HPDE6-E6E7 (cell line): ENCODE measurements at regions not wholly inside any gene's neighbourhood (a gene's known extent, or its start where the extent isn't known, plus 50 kb on each side); places are given as distances from the start of the nearest gene placed in this dataset.
"Not testable (repeated sequence)": the region's sequence is repeated elsewhere in the genome, so short reads cannot be mapped to it uniquely, and the experiment has no call there.

Experiments used
- DNase-seq: peaks from one replicate; pipeline ENCODE4 v3.0.0; 2011; ENCODE audit warnings: missing footprints; ENCODE audit errors: extremely low spot score

DNA sequence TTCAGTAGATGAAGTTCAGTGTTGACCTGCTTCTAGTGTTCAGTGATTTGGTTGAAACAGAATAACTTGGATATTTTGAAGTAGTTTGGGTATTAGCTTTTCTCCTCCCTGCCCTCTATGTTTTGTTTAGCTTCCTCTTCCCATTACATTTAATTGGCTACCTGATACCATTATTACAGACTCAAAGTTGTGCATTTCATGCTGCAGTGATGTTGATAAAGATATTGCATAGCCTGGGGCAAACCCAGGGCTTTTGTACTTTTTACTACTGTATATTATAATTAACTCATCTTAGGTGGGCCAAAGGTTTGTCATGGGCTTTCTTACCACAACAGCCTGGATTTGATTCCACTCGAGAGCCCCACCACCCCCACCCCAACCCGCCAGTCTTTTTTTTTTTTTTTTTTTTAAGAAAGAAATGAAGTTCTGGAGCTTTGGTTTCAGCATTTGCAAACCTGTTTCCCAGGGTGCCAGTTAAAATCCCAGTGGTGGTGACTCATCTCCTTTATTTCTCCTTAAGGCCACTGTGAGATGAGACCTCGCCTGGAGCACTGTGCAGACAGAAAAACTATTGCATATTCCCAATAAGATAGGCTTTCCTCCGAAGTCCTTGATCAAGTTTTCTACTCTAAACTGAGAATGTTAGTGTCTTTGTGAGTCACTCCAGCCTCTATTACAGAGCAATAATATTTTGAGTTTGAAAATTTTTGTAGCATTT is 393.7 kb upstream of the FANCL start:
- no peak for DNase-seq

DNA sequence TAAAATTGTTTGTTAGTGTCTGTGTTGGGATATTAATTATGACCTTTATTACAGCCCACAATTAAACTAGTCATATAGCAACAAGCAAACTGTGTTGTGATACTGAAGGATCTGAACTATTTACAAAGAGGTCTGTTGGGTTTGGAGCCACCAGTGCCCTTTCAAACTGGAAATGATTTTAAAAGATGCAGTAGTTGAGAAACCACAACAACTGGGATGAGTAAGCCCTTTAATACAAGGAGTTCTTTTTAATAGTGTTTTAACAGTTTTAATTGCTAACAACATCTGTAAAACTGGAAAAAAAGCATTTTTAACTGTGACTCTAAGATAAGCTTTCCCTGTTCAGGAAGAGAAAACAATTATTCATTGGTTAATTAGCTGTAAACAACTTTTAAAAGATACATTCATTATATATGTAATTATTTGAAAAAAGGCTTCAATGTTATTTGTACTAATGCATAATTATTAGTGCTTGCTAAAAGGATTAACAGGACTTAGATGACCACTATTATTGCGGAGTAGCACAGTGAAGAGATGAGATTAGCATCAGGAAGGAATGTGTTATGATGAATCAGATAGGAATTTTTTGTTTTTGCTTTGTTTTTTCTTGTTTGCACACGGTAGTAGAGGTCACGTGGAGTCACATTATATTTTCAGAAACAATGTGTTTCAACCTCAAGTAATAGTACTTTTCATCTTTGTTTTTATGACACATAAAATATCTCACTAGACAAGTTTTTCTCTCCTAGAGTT is 392.7 kb upstream of the FANCL start:
- peak; percentile 22 for DNase-seq

DNA sequence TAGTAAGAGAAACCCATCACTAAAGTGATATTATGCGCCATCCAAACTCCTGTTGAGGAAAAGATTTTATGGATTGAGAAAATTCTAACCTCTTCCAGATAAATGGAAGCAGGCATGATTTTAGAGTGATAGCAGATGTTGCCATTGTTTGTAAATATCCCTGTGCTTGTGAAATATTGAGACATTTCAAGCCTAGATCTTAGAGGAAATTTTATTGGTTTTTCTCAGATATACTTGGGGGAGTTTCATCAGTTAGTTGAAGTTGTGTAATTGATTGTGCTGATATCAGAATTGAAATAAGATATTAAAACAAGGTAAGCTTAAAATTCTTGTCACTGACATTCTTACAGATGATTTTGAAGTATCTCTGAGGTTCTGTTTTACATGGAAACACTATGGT is 390.9 kb upstream of the FANCL start:
- DNase-seq, result no peak

DNA sequence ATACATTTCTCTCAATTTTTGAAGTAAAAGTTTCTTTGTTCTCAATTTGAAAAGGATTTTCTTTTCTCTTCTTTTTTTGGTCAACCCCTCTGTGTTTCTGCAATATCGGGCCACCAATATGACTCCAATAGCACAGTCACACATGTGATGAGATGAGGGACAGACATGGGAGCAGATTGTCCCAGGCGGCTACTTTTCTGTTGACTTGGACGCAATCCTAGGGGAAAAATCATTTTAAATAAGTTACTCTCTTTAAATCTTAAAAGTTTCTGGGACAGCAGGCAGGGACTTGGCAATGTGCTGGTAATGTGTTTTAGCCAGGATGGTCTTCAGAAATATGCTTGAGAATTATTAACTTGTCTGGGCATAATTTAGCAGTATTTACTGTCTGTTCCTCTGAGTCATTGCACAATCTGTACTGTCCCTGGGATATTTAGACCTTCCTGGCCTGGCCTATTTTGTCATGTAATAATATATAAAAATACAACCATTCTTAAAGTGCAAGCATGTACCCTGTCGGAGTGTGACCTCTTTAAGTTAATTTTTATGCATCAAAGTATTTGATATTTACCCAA is 388.5 kb upstream of the FANCL start:
- no peak for DNase-seq

DNA sequence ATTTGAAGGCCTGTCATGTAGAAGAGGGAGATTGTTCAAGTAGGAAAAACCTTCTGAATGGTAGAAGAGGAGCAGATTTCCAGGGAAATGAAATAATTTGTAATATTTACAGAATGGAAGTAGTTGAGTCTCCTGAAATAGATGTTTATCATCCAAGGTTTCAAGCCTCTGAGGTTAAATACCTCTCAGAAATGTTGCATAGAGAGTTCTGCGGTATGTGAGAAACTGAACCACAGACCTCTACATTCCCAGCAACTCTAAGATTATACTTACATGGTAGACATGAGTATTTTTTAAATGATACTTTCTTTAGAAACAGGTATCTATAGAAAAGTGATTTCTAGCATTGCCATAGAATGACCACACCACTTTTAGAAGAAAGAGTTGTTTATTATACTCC is 379.8 kb upstream of the FANCL start:
- DNase-seq, result no peak

DNA sequence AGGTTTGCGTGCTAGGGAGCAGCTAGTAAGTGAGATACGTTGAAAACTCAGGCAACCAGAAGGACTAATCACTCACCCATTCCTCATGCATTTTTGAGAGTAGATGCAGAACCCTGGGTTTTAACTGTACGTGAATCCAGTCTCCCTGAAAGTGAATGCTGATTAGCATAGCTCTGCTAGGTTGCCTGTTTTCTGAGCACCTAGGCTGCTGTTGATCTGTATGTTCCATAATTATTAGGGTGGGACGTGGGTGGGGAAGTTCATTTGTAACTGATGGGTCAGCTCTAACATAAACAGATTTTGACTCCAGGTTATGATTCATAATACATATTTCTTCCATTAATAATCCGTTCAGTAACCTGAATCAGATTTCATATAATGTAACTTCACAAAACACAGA is 379.0 kb upstream of the FANCL start:
- peak; percentile 29 for DNase-seq

DNA sequence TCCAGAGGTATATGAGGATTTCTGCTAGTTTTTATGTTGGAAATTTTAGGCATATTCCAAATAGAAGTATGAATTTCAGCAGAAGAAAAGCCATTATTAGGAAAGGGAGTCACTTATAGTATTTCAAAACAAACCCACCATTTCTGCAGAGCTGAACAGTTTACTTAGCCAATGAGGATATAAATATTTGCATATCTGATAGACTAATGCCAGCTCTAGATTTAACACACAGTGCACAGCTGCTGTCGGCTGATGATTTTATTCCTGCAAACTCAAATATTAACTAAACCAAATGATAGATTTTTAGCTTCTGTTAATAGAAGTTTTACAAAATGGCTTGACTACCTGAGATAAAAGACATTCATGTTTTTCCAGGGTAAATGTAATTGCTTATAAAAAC is 375.8 kb upstream of the FANCL start:
- no peak for DNase-seq

DNA sequence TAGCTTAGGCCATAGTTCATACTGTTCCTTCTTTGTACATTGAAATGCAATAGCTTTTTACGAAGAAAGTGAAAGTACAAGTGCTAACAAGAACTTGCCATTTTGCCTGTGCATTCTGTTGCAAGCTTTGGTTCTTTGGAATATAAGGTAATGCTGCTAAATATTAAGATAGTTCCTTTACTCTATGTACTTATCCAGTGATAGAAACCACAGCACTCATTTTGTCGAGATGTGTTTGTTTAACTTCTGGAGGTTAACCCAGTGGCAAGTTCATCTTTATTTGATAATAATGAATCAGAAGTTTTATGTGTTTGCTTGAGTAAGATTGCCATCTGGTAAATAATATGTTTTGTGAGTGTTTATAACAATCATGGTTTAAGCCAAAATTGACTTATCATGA is 373.1 kb upstream of the FANCL start:
- DNase-seq, result no peak

DNA sequence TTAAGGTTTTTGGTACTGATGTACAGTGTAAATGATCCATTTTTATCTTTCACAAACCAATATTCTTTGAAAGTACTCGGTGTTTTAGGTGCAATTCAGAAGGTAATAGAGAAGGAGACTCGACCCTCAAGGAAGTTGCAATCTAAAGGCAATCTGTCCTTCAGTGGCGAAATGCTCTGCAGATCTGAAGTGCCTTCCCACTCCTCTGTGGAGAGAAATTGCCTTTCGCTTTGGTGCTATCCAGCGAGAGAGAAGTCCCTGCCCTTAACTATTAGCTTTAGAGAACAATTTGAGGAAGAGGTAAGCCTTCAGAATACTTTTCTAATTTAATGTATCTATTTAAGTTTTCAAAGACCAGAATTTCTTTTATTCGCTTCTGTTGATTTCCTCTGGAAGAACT is 371.8 kb upstream of the FANCL start:
- DNase-seq, result no peak

DNA sequence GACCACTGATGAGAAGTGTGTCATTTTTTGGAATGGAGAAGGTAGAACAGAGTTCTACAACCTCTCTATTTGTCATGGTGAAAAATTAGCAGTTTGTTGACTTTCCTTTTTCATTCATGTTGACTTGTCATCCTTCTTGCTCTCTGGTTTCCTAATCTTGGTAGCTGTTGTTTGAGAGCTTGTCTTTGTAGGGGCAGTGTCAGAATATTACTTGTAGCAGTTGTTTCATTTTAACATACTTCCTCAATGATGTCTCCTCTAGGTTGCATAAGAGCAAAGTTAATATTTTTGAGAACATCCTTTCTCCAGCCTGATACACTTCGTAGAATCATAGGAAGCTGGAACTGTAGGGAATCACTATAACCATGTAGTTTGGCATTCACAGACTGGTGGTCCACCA is 368.2 kb upstream of the FANCL start:
- no peak for DNase-seq

DNA sequence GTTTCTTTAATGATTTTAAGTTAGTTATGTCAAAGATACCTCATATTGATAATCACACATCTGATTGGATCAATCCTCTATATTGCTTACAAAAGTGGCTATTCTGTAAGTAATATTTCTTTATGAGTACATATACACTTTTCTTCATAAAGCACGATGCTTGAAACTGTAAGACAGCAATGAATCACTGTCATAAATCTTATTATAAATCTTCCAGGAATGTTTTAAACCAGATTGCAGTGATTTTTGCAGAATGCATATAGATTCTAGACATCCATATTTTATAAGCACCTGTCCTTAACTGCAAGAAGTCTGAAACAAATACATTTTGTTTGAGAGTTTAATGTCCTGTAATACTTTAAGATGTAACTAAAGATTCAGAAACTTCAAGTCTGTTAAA is 367.0 kb upstream of the FANCL start:
- no peak for DNase-seq

DNA sequence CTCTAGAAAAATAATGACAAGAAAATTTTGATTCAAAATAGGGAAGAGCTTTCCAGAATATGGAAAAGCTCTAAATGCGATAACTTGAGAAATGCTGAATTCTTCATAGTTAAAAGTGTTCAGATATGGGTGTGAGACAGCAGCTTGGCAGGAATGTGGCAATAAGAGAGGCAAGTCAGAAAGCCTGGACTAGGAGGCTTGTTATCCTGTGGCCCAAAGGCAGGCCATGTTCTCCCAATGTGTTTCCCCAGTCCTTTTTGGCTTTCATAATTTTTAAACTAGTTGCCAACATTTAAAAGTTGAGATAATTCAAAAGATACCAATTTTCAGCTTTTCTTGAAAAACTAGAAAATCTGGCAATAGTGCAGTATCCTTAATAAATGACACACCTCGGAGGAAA is 366.3 kb upstream of the FANCL start:
- DNase-seq, result no peak

DNA sequence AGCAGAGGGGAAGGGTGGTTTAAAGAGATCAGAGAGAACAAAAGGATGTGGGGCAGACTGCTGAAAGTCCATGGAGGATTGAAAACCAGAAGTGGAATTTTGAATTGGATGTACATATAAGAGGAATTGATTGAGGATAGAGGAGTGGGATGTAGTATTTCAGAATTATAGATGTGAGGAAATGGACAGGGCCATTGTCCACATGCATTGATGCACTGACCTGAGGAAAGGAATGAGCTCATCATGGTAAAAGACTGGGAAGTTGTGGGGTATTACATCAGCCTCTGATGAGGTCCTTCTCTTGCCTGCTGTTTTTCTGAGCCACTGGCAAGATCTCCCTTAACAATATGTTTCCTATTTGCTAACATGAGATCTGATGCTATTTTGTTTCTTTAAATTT is 365.7 kb upstream of the FANCL start:
- no peak for DNase-seq

DNA sequence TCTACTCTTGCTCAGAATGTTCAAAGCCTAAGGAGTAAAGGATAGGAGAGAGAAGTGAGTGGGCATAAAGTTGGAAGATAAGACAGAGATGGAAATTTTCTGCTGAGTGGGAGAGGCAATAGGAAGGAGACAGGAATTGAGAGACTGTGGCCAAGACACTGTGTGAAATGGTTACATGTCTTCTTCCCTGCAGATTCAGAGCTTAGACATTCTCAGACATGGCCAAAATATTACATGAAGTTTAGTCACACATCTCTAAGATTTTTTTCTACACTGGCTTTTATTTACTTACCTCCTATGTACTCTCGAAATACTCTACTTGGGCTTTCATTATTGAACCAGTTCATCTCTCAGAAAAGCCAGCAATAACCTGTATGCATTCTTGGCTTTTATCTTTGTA is 363.0 kb upstream of the FANCL start:
- DNase-seq, result no peak

DNA sequence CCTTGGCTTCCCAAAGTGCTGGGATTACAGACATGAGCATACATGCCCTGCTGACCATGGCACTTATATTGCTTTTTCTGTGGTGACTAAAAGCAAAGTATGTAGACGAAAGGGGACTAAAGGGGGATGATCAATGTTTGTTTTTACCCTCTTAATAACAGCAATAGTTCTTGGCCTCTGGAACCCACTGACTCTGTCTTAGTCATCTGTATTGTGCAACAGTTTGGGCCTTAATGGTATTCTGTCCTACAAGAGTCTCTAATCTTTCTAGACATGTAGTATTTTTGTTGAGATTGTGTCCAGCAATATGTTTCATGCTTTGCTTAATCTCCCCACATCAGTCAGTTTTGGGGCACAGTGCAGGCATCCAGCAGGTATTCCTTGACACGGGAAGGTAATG is 359.9 kb upstream of the FANCL start:
- DNase-seq, result peak; percentile 20

DNA sequence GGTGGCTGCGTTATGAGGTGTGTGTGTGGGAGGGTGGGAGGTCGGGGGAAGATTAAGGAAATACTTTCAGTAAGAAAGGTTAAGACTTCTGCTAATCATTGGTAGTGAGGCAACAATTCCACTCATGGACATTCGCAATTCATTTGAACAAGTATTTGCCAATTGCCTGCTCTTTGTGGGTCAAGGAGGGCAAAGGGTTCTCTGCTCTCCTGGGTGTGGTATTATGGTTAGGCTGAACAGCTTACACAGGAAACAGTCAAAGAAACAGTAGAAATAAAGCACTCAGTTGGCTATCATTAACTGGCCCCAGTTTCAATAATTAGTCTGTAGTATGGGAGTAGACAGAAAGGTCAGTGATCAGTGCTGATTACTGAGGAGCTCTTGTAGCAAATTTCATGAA is 357.0 kb upstream of the FANCL start:
- no peak for DNase-seq

DNA sequence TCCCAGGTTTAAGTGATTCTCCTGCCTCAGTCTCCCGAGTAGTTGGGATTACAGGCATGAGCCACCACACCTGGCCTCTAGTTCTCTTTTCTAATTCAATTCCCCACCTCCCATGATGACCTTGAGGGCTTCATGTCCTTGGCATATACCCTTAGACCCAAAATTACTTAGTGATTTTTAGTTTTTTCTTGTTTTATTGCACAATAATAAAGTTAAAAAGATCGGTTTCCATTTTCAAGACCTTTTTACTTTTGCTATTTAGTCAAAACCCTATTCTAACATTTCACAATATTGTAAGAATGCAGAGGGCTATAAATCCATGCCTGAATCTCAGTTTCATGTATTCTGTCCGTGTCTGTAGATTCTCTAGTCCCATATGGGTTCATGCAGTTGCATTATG is 354.6 kb upstream of the FANCL start:
- DNase-seq, result no peak

DNA sequence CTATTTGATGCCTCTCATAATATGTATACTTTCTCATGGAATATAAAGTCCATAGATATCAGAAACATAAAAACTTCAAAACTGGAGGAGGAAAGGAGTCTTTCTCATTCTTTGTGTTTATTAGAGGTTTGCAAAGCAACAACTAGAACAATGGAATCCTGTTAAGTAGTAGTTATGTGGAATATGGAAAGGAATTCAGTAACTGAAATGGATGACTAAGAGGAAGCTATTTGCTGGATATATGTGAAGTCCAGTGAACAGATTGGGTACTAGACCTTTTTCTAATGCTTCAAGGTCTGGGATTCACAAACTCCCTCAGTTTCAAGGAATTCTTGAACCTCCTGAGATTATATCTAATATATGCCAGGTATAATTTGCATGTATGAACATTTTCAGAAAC is 353.6 kb upstream of the FANCL start:
- DNase-seq, result peak; percentile 10

DNA sequence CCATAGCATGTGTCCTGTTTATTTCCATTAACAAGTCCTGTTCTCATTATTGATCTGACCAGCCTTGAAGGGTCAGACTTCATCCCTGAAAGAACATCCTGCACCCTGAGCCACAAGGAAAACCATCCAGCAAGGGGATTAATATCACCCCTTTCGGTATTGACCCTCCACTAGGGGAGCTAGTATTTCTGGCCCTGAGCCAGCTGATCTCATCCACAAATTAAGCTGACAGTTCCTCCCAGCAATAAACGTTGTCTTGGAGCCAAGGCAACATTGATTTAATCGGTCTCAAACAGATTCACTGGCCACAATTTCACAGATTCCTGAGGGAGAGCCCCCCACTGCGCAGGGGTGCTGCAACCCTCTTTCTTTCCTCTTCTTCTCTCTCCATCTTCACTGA is 353.1 kb upstream of the FANCL start:
- peak; percentile 5 for DNase-seq

DNA sequence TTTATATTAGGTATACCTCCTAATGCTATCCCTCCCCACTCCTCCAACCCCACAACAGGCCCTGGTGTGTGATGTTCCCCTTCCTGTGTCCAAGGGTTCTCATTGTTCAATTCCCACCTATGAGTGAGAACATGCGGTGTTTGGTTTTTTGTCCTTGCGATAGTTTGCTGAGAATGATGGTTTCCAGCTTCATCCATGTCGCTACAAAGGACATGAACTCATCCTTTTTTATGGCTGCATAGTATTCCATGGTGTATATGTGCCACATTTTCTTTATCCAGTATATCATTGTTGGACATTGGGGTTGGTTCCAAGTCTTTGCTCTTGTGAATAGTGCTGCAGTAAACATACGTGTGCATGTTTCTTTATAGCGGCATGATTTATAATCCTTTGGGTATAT is 345.1 kb upstream of the FANCL start:
- DNase-seq, result not testable (repeated sequence)

DNA sequence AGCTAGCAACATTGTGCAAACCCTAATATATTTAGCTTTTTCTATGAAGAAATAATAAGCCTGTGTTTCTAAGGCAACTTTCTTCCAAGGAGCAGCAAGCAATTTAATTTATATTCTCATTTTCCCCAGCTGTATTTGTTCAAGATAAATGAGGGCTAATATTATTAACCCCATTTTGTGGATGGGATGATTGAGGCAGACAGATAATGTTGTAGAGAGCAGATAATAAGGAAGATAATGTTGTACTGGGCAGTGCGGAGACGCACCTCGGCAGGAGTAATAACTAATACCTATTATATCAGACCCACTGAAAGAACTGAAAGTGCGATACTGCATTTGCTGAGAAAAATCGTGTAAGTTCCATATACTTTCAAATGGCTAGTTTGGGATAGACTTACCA is 344.1 kb upstream of the FANCL start:
- no peak for DNase-seq

DNA sequence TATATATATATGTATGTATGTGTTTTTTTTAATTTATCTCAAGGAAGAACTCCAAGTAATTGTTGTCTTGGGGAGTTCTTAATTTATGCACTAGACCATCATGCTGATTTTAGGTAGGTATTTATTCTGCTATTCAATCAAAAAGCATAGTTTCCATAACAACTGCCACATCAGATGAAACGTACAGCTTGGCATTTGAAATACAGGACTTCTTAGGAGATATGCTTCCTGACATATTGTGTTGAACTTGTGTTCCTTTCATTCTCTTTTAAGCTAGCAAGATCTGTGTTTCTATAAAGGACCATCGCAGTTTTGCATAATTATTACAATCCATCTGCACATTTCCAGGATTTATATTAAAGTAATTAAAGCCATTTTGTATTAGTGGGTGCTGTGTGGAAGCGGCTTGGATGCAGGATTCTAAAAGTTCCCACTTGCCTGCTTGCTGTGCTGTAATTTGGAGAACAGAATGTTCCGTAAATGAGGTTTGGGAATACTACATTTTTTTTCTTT is 343.5 kb upstream of the FANCL start:
- DNase-seq, result no peak

DNA sequence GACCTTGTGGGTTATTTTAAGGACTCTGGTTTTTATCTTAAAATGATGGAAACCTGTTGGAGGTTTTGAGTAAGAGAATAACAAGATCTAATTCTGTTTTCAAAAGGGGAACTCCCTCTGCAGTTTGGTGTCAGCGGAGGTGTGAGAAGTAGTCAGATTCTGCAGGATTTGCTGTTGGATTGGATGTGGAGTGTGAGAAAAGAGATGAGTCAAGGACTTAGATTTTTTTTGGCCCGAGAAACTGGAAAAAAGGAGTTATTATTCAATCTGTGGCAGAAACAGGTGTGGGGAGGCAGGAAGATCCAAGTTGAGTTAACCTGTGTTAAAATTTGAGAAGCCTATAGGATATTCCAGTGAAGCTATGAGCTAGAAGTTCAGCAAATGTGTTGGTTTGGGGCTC is 337.2 kb upstream of the FANCL start:
- no peak for DNase-seq
